Central memory CD8-positive, alpha-beta T cell (primary cell): ENCODE measurements at regions not wholly inside any gene's neighbourhood (a gene's known extent, or its start where the extent isn't known, plus 50 kb on each side); places are given as distances from the start of the nearest gene placed in this dataset.

Experiments used
- ATAC-seq: fragments of 150-1000 bp; cut with Tn5 transposase; replicated peaks from 2 replicates; pipeline ENCODE4 v1.10.0; 2022; ENCODE audit warnings: mild to moderate bottlenecking, moderate FRiP score, moderate number of reproducible peaks; ENCODE audit not compliant: poor library complexity, severe bottlenecking; ENCODE audit errors: extremely low read depth
- DNase-seq, 2 donors: peaks; one replicate each; pipeline ENCODE4 v3.0.0; 2021; ENCODE audit warnings: low spot score in 2 of 2
- H3K27ac Mint-ChIP-seq: one replicate; pipeline ENCODE4 v1.8.0; 2022; ENCODE audit warnings: low read depth, mild to moderate bottlenecking, moderate library complexity, mixed read lengths
- H3K27me3 Mint-ChIP-seq: one replicate; pipeline ENCODE4 v1.8.0; 2022; ENCODE audit warnings: mixed read lengths
- H3K36me3 Mint-ChIP-seq: one replicate; pipeline ENCODE4 v1.8.0; 2022; ENCODE audit warnings: mild to moderate bottlenecking, moderate library complexity, mixed read lengths; ENCODE audit not compliant: insufficient read depth
- H3K4me1 Mint-ChIP-seq: one replicate; pipeline ENCODE4 v1.8.0; 2022; ENCODE audit warnings: mixed read lengths
- H3K4me3 Mint-ChIP-seq: one replicate; pipeline ENCODE4 v1.8.0; 2022; ENCODE audit warnings: mild to moderate bottlenecking, moderate library complexity, mixed read lengths
- H3K9me3 Mint-ChIP-seq: one replicate; pipeline ENCODE4 v1.8.0; 2022; ENCODE audit warnings: mixed read lengths

DNA sequence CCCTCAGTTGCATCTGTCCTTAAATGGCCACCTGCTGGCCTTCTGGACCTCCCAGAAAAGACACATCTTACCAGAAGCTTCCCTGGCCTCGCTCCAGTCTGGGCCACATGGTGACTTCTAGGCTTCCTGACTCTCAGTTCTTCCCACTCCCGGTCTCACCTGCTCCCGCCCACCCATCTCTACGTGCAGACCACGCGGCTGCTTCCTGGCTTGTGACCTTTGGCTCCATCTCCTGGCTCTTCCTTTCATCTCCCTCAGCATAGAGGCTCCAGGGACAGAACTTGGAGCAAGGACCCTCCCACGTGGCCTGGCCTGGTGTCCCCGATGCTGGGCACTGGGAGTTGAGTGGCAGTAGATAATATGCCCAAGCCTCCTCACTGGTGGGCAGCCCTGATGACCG lies 124.9 kb upstream of the IRF2BP2 start:
- Mint-ChIP-seq H3K4me3 (no peak overlapping the region), H3K27ac (no peak overlapping the region), H3K9me3 (no peaks in the 10 kb centered on the region), H3K4me1 (peaks cover 30% of the 10 kb centered on the region), H3K36me3 (peaks cover 2% of the 10 kb centered on the region), H3K27me3 (no peaks in the 10 kb centered on the region)
- no peak for DNase-seq
- no peak for ATAC-seq

DNA sequence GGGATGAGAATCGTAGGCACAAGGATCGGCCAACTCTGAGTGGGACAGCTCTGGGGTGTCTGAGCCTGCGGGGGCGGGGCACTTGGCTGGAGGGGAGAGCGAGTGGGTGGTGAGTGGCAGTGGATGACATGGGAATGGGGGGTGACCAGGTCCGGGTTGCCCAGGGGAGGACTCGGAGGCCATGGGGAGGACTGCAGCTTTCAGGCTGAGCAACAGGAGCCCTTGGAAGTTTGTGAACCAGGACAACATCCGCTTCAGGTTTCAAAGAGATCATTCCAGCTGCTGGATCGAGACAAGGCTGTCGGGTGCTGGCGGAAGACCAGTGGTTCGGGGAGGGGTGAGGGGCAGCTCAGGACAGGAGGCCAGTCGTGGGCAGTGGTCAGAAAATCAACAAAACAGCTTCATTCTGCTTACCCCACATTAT lies 124.4 kb upstream of the IRF2BP2 start:
- H3K9me3 Mint-ChIP-seq: no peaks in the 10 kb centered on the region
- H3K27ac Mint-ChIP-seq: no peak overlapping the region

DNA sequence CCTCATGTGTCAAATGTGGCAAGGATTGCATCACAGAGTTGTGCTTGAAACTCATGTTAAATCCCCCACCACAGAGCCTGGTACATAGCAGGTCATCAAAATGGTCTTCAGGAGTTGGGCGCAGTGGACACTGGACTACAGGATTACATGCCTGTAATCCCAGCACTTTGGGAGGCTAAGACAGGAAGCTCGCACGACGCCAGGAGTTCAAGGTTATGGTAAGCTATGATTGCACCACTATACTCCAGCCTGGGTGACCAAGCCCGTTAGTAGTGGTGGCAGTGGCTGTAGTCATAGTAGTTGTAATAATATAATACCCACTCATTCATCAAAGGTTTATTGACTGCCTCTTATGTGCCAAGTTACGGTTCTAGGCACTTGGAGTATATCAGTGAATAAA lies 123.4 kb upstream of the IRF2BP2 start:
- no peaks in the 10 kb centered on the region for H3K27me3 Mint-ChIP-seq
- ATAC-seq (no peak), DNase-seq (no peak)
- H3K9me3 Mint-ChIP-seq: no peaks in the 10 kb centered on the region
- H3K4me1 Mint-ChIP-seq: peaks cover 30% of the 10 kb centered on the region
- H3K36me3 Mint-ChIP-seq: peaks cover 2% of the 10 kb centered on the region
- H3K27ac Mint-ChIP-seq: no peak overlapping the region
- no peak overlapping the region for H3K4me3 Mint-ChIP-seq

More for the DNA sequence above, 124.4 kb upstream of the IRF2BP2 start:
- Mint-ChIP-seq H3K4me1 (peaks cover 30% of the 10 kb centered on the region), H3K36me3 (peaks cover 3% of the 10 kb centered on the region), H3K4me3 (no peak overlapping the region), H3K27me3 (no peaks in the 10 kb centered on the region)
- DNase-seq (no peak), ATAC-seq (no peak)

DNA sequence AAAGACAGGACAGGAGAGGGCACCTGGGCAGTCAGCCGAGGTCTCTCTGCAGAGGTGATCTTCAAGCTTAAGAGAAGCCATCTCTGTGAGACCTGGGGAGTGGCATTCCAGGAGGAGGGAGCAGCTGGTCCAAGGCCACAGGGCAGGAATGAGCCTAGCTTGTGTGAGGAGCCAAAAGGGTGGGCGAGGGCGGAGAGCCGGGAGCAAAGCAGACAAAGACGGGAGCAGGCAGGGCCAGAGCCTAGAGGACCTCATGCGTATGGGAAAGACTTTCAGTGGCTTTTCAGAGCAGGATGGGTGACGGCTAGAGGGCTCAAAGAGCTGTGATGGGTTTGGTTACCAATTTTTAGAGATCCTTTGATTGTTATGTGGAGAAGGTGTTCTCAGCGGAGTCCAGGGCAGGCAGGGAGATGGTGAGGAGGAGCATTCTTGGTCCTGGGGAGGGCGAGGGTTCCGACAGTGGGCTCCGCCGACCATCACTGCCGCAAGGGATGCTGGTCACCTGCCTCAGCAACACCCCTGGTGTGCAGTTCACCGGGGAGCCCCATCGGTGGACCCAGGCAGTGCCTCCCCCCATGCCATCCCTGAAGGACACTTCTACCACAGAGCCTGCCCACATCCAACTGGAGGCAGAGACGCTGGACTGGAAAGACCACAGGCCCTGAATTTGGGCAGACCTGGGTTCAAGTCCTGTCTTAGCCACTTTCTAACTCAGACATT lies 122.9 kb upstream of the IRF2BP2 start:
- DNase-seq (no peak), ATAC-seq (no peak)
- H3K27me3 Mint-ChIP-seq: no peaks in the 10 kb centered on the region
- H3K27ac Mint-ChIP-seq: no peak overlapping the region
- peaks cover 30% of the 10 kb centered on the region for H3K4me1 Mint-ChIP-seq
- H3K9me3 Mint-ChIP-seq: no peaks in the 10 kb centered on the region
- peaks cover 2% of the 10 kb centered on the region for H3K36me3 Mint-ChIP-seq
- H3K4me3 Mint-ChIP-seq: no peak overlapping the region

GRCh38 chr1:234732260-234732659 lies 122.3 kb upstream of the IRF2BP2 start:
- Mint-ChIP-seq H3K36me3 (peaks cover 2% of the 10 kb centered on the region), H3K9me3 (no peaks in the 10 kb centered on the region), H3K27ac (peak overlapping the region; percentile 89), H3K27me3 (no peaks in the 10 kb centered on the region), H3K4me3 (peak overlapping the region; percentile 55), H3K4me1 (peaks cover 30% of the 10 kb centered on the region)
- no peak for ATAC-seq
- DNase-seq: no peak

DNA sequence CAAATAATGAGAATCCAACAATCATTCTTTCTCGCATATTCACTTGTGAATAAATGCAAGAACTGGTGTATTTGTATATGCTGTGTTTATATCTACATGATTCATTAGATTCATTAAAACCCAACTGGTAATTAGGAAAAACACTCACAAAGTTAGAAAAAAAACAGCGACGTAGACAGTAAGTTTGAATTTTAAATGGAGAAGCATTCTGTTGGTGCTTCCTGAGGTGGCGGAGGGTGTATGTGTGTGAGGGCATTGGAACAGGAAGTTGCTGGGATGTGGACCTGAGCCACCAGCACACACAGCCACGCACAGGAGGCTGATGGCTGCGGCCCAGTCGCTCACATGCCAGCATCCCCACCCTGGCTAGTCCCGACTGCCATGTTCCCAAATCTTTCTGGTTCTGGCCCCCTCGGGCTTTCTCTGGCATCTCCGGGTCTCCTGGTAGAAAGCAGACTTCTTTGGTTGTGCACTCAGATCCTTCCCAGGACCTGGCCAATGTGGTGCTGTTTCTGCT lies 121.6 kb upstream of the IRF2BP2 start:
- peak overlapping the region; percentile 55 for H3K4me3 Mint-ChIP-seq
- ATAC-seq (peak; percentile 24), DNase-seq (no peak)
- H3K9me3 Mint-ChIP-seq: no peaks in the 10 kb centered on the region
- no peaks in the 10 kb centered on the region for H3K27me3 Mint-ChIP-seq
- peaks cover 2% of the 10 kb centered on the region for H3K36me3 Mint-ChIP-seq
- peaks cover 30% of the 10 kb centered on the region for H3K4me1 Mint-ChIP-seq
- H3K27ac Mint-ChIP-seq: peak overlapping the region; percentile 89

DNA sequence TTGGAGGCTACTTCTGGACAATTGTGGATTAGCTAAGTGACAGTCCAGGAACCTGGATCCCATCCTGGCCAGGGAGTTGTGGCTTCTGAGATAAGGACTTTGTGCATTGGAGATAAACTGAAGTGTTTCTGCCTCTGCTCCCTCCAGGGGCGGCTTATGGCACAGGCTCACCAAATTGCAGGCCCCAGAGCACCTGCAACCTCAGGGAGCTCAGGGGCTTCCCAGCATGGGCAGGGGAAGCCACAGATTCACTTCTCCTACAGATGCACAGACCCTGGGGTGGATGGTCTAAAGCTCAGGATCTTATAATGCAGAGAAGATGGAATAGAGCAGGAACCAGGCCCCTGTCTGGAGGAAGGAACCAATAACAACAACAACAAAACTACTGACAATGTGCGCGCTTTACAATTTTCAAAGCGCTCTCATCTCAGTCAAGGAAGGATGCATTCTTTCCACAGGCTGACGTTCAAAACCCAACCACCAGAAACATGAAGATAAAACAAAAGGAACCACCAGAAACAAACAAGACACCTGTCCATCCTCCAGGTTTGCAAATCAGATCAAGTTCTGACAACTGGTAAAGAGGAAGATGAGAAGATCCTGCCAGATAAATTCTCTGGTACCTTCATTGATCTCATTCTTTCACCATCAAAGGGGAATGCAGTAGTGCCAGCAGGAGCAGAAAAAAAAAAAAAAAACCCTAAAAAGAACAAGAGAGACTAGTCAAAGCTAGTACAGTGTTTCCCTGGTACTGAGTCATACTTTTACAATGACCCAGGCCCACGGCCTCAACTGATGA lies 121.0 kb upstream of the IRF2BP2 start:
- Mint-ChIP-seq H3K4me1 (peaks cover 30% of the 10 kb centered on the region), H3K4me3 (peak overlapping the region; percentile 55), H3K36me3 (peaks cover 2% of the 10 kb centered on the region), H3K27ac (peak overlapping the region; percentile 89), H3K27me3 (no peaks in the 10 kb centered on the region), H3K9me3 (no peaks in the 10 kb centered on the region)
- ATAC-seq (peak; percentile 69), DNase-seq (peak in 1 of 2 donors; percentile 20)

GRCh38 chr1:234730475-234730769 lies 120.4 kb upstream of the IRF2BP2 start:
- DNase-seq: no peak
- Mint-ChIP-seq H3K27me3 (no peaks in the 10 kb centered on the region), H3K4me1 (peaks cover 35% of the 10 kb centered on the region), H3K9me3 (no peaks in the 10 kb centered on the region), H3K27ac (peak overlapping the region; percentile 89), H3K36me3 (peaks cover 2% of the 10 kb centered on the region), H3K4me3 (peak overlapping the region; percentile 55)
- ATAC-seq: no peak

- DNase-seq (no peak), ATAC-seq (no peak)
- H3K9me3 Mint-ChIP-seq: no peaks in the 10 kb centered on the region
- H3K36me3 Mint-ChIP-seq: peaks cover 2% of the 10 kb centered on the region
- no peak overlapping the region for H3K4me3 Mint-ChIP-seq
- H3K27me3 Mint-ChIP-seq: no peaks in the 10 kb centered on the region
- peaks cover 41% of the 10 kb centered on the region for H3K4me1 Mint-ChIP-seq
- peak overlapping the region; percentile 89 for H3K27ac Mint-ChIP-seq
These were observed 119.8 kb upstream of the IRF2BP2 start for GRCh38 chr1:234729561-234730474.

DNA sequence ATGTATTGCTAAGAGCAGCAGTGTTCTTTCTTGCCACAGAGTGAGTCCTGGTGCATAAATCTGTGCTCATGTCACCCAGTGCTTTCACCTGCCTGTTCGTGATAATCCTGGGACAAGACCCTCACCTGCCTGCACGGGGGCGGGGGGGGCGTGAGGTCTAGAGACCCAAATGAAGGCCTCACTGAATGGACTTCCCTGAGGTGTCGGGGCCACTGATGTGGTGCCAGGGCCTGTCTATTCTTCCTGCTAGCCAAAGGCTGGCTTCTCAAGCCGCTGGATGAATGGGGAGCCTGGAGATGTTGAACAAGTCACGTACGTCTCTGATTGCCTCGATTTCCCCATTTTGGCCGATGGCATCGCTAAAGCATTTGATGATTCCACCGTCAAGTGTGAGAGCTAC lies 118.8 kb upstream of the IRF2BP2 start:
- H3K27me3 Mint-ChIP-seq: no peaks in the 10 kb centered on the region
- DNase-seq (no peak), ATAC-seq (no peak)
- no peaks in the 10 kb centered on the region for H3K9me3 Mint-ChIP-seq
- no peak overlapping the region for H3K4me3 Mint-ChIP-seq
- no peak overlapping the region for H3K27ac Mint-ChIP-seq
- H3K4me1 Mint-ChIP-seq: peaks cover 52% of the 10 kb centered on the region
- H3K36me3 Mint-ChIP-seq: peaks cover 11% of the 10 kb centered on the region

DNA sequence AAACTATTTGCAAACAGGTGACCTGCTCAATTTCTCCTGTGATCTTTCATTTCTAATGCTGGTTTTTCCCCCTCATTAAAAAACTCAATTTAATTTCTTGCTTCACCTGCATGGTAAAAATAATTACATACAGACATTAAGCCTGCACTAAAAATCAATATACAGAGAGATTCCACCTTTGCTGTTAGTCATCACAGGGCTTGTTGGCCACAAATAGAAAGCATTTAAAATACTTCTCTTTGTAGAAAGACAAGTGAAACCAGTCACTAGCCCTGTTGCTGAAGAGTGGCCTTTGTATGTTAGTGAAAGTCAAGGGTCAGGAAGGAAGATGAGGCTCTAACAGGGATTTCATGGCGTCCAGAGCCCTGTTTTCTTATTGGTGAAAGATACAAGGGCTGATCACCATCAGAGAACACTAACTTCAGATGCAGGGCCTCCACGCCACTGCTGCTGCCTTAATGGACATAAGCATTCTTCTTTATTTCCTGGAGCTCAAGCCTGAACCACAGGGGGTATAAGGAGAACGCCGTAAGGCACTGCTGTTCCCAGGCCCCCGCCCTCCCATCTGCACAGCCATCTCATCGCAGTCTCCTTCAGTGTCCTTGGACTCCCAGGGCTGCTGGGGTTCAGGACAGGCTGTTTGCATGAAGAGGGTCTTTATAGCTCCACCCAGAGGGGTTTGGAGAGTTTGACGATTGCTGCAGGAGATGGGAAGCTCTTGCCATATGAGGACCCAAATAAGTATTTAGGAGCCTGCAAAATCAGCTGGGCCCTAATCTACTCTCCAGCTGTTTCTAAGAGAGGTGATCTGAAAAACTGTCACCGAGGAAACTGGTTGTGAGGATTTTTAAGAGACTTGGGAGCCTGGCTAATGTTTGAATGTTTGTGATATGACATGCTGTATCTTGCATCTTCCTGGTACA lies 117.3 kb upstream of the IRF2BP2 start:
- DNase-seq: no peak
- Mint-ChIP-seq H3K9me3 (no peaks in the 10 kb centered on the region), H3K36me3 (peaks cover 18% of the 10 kb centered on the region), H3K4me3 (no peak overlapping the region), H3K27ac (peak overlapping the region; percentile 95), H3K4me1 (peaks cover 59% of the 10 kb centered on the region), H3K27me3 (no peaks in the 10 kb centered on the region)
- ATAC-seq: no peak
